ENCODE measurements at regions not wholly inside any gene's neighbourhood (a gene's known extent, or its start where the extent isn't known, plus 50 kb on each side); places are given as distances from the start of the nearest gene placed in this dataset.
"Not testable (repeated sequence)": the region's sequence is repeated elsewhere in the genome, so short reads cannot be mapped to it uniquely, and the experiment has no call there.

GRCh38 chr2:220695397-220696279, 876.5 kb downstream of the EPHA4 start:
- no peak for DNase-seq (ENCODE audit: low read depth in 3 of 3)

- no peak for DNase-seq (ENCODE audit: low read depth in 3 of 3)
Measured at GRCh38 chr2:220696280-220696669, 875.8 kb downstream of the EPHA4 start.

GRCh38 chr2:220697011-220697410, 875.1 kb downstream of the EPHA4 start:
- DNase-seq (ENCODE audit: low read depth in 3 of 3), result no peak

DNA sequence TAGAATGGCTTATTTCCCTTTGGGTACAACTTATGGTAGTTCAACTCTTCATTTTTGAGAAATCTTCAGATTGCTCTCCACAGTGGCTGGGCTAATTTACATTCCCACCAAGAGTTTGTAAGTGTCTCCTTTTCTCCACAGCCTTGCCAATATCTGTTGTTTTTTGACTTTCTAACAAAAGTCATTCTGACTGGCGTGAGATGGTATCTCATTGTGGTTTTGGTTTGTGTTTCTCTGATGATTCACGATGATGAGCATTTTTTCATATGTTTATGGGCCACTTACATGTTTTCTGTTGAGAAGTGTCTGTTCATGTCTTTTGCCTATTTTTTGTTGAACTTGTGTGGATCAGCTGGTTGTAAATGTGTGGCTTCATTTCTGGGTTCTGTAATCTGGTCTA, 871.0 kb downstream of the EPHA4 start:
- no peak for DNase-seq (ENCODE audit: low read depth in 3 of 3)

DNA sequence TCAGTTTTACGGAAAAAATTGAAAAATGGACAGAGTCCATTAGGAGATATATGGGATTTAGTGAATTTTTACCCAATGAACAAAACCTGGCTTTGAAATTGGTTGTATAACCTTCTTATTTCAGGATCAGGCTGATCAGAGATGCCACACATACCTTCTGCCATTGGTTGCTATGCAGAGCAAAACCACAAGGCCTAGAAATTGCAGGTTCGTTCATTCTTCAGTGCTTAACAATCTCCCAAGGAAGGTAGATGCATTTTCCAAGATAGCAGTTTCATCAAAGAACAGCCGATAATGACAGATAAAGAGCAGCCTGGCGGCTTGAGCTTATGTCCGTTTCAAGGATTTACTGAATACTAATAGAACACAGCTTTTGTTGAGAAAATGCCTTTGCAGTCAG, 868.8 kb downstream of the EPHA4 start:
- DNase-seq (ENCODE audit: low read depth in 3 of 3), result no peak

- DNase-seq (ENCODE audit: low read depth in 3 of 3), result no peak
Measured at GRCh38 chr2:220704081-220704480, 868.0 kb downstream of the EPHA4 start.

DNA sequence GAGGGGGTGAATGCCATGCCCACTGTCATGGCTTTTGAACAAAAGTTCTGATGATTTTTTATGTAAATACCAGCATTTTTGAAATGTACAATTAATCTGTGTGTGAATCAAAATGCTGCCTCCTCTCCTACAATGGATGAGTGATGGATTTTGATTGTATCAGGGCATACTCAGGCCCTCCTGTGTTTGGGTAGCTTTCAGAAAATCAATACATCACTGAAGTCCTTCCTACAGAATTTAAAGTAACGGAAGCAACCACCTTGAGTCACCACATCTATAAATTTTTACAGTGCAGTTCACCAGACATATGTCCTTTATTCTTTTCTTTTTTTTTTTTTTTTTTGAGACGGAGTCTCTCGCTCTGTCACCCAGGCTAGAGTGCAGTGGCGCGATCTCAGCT, 867.3 kb downstream of the EPHA4 start:
- no peak for DNase-seq (ENCODE audit: low read depth in 3 of 3)

- DNase-seq (ENCODE audit: low read depth in 3 of 3), result no peak
Measured at GRCh38 chr2:220705678-220706077, 866.4 kb downstream of the EPHA4 start.

DNA sequence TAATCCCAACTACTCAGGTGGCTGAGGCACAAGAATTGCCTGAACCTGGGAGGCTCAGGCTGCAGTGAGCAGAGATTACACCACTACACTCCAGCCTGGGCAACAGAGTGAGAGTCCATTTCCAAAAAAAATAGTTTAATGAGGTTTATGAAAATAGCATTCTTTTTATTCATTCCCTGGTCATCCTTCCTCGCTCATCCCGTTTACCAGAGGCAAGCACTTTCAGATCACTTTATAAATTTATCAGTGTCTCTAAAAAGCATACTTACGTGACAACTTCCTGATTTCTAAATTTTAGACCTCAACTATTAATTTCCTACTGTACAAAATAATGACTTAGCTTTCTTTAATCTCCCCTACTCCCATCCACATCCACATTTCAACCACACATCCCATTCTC, 864.8 kb downstream of the EPHA4 start:
- DNase-seq (ENCODE audit: low read depth in 3 of 3), result no peak

- DNase-seq (ENCODE audit: low read depth in 3 of 3), result no peak
Measured at GRCh38 chr2:220708366-220708765, 863.7 kb downstream of the EPHA4 start.

- DNase-seq (ENCODE audit: low read depth in 3 of 3), result no peak
Measured at GRCh38 chr2:220717283-220717682, 854.8 kb downstream of the EPHA4 start.

GRCh38 chr2:220736778-220737177, 835.3 kb downstream of the EPHA4 start:
- no peak for DNase-seq (ENCODE audit: low read depth in 3 of 3)

DNA sequence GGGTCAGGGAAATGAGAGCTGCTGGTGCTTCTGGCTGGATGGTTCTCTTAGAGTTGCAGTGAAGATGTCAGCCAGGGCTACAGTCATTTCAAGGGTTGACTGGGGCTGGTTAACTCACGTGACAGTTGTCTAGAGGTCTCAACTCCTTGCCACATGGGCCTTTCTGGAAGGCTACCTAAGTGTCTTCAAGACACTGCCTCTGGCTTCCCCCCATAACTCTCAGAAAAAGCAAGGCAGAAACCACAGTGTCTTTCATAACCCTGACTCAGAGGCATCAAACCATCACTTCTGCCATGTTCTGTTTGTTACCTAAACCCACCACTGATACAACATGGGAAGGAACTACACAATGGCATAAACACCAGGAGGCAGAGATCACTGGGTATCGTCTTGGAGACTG, 828.9 kb downstream of the EPHA4 start:
- no peak for DNase-seq (ENCODE audit: low read depth in 3 of 3)

DNA sequence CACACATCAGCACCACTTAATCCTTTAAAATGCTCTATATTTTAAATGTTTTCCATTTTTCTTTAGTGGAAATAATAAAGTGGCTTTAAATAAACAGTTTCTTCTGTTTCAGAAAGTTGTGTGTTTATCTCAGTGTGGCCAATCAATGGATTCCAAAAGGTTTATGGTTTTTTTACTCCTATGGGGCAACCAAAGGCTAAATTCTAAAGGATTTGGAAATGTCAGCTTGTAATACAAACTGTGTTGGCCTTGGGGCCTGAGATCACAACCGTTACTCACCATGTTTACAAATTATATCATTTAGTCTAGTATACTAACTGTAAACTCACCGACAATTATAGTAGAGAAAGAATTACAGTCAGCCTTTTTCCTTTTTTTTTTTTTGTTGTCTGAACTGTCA, 827.2 kb downstream of the EPHA4 start:
- DNase-seq (ENCODE audit: low read depth in 3 of 3), result no peak

DNA sequence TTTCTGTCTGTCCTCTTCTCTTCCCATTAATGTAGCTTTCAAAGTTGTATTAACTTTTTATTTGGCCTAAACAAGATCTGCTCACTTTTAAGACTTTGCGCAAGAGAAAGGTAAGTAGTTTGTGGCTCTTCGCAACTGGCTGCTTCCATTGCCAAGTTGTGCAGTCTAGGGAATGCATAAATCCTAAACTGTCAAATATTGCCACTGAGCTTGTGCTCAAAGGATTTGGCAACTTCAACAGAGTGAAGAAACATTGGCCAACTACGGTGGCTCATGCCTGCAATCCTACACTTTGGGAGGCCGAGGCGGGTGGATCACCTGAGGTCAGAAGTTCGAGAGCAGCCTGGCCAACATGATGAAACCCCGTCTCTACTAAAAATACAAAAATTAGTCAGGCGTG, 826.4 kb downstream of the EPHA4 start:
- DNase-seq (ENCODE audit: low read depth in 3 of 3), result no peak

DNA sequence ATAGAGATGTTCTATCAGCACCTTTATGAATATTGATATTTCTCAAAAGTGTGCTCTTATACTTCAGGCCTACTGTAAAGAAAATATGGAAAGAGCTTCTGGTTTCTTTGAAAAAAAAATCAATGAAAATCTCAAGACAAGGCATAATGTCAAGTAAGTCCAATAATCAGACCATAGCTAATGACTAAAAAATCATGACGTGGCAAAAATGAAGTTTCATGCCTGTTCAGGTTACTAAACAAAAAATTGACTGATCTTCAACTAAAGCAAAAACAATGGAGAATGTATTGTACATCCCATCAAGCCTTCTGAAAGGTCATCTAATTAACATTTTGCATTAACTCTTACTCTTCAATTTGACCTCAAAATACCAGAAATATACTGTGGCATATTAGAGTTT, 824.4 kb downstream of the EPHA4 start:
- no peak for DNase-seq (ENCODE audit: low read depth in 3 of 3)

GRCh38 chr2:220748875-220749479, 823.1 kb downstream of the EPHA4 start:
- no peak for DNase-seq (ENCODE audit: low read depth in 3 of 3)

DNA sequence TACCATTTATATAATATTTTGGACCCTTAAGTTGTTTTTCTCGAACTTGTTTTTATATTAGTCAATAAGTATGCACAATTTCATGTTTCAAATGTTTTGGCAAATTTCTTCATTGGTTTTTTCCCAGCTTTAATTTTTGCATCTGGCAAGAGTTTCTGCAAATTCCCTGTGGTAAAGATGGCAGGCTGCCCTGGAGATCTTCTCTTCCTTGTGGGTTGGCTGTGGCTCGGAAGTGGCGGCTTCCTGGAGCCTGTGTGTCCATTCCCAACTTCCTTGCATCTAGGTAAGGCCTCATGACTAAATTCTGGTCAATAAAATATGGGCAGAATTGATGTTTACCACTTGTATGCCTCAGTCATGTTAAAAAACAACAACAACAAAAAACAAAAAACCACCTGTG, 818.6 kb downstream of the EPHA4 start:
- no peak for DNase-seq (ENCODE audit: low read depth in 3 of 3)

DNA sequence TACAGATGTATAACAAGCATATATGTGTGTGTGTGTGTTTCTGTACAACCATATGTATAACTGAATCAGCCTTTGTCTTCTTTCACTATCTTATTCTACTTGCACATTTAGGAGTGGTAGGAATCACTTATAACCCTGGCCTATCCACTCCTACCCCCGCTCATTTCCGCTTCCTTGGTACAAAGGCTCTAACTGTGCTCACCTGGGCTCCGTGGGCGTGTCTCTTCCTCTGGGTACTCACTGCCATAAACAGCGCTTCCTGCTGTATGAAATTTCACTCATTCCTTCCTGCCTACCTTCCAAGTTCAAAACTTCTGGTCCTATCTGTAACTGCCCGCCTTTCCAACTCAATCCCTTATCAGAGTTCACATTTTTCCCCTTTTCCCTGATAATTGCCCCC, 815.5 kb downstream of the EPHA4 start:
- no peak for DNase-seq (ENCODE audit: low read depth in 3 of 3)

- DNase-seq (ENCODE audit: low read depth in 3 of 3), result not testable (repeated sequence)
Measured at GRCh38 chr2:220758376-220758775, 813.7 kb downstream of the EPHA4 start.

DNA sequence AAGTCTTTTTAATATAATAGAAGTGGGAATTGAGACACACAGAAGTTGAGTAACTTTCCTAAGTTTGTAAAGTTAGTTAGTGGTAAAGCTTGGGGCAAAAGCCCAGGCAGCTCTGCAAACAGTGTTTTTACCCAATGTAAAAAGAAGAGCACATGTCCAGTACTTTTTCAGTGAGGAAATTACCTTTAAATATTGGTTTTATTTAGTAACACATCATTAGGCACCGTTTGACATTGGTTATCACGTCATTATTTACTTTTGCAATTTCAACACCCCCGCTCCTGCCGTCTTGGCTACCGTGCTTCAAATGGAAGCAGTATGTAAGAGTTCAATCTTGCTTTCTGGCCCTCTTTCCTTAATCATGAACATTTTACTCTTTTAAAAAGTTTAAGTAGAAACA, 807.9 kb downstream of the EPHA4 start:
- no peak for DNase-seq (ENCODE audit: low read depth in 3 of 3)

DNA sequence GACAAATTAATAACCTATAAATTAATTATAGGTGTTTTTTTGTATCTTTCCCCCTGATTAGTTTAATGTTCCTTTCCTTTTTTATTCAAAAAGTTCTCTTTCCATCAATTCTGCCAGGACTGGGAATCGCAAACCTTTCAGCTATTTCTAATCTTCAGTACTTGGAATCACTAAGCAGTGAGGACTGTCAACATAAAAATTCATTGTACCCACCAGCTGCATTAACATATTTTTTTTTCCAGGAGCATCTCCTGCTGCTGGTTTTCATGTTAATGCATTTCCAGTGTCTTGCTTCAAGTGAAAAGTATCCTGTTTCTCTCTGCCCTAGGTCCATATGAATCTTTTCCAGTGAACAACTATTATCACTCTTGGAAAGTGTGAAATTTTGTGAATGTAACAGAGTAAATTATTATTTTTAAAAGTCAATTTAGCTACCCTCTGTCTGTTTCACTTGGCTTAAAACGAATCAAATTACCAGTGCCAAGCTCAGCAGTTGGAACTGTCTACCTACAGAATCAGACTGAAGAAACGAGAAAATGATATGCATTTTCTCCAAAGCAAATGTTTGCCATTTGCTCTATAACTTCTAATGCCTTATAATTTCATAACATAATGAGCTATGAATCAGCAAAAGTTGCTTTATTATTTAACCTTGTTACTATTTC, 804.4 kb downstream of the EPHA4 start:
- no peak for DNase-seq (ENCODE audit: low read depth in 3 of 3)
